Hepatocyte (in vitro differentiated cells): ENCODE measurements at regions not wholly inside any gene's neighbourhood (a gene's known extent, or its start where the extent isn't known, plus 50 kb on each side); places are given as distances from the start of the nearest gene placed in this dataset.

Source experiments
- EZH2 ChIP-seq: fragments of 200-600 bp; sonication (generic); IDR thresholded peaks from 2 replicates; pipeline ENCODE4 v1.6.1; 2016; ENCODE audit warnings: antibody characterized with exemption, mild to moderate bottlenecking, borderline replicate concordance
- TF ChIP-seq, protein P1 (sequence below): fragments of 200-600 bp; sonication (generic); IDR thresholded peaks from 2 replicates; pipeline ENCODE4 v1.5.1; 2016; ENCODE audit warnings: antibody characterized with exemption, mild to moderate bottlenecking; ENCODE audit not compliant: poor library complexity

DNA sequence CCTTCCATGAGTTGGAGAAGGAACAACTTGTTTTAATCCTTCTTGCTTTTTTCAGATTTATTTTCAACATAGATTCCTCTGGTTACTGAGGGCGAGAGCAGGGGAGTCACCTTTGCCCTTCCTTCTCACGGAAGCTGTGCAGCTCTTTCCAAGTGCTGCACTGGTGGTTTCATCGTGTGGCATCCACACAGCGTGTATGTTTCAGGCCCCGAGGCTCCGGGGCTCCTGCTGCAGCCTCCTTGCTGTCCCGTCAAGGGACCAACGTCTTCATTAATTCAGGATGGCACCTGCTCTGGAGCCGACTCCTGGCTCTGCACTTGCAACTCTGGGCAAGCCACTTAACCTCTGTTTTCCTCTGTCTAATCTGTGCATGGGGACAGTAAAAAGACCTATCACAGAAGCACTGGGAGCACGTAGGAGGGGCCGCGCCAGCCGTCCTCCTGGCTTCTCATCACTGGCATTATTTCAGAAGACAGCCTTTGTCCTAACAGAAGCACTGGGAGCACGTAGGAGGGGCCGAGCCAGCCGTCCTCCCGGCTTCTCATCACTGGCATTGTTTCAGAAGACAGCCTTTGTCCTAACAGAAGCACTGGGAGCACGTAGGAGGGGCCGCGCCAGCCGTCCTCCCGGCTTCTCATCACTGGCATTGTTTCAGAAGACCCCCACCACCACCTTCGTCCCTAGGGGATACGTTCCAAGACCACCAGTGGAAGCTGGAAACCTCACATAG is 117.8 kb upstream of the NKX1-1 start:
- TF ChIP-seq, protein P1, sequence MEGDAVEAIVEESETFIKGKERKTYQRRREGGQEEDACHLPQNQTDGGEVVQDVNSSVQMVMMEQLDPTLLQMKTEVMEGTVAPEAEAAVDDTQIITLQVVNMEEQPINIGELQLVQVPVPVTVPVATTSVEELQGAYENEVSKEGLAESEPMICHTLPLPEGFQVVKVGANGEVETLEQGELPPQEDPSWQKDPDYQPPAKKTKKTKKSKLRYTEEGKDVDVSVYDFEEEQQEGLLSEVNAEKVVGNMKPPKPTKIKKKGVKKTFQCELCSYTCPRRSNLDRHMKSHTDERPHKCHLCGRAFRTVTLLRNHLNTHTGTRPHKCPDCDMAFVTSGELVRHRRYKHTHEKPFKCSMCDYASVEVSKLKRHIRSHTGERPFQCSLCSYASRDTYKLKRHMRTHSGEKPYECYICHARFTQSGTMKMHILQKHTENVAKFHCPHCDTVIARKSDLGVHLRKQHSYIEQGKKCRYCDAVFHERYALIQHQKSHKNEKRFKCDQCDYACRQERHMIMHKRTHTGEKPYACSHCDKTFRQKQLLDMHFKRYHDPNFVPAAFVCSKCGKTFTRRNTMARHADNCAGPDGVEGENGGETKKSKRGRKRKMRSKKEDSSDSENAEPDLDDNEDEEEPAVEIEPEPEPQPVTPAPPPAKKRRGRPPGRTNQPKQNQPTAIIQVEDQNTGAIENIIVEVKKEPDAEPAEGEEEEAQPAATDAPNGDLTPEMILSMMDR: no peak
- TF ChIP-seq EZH2: no peak
